22Rv1 (cell line): ENCODE measurements at regions not wholly inside any gene's neighbourhood (a gene's known extent, or its start where the extent isn't known, plus 50 kb on each side); places are given as distances from the start of the nearest gene placed in this dataset.

Source experiments
- H3K27ac ChIP-seq: fragments of 450-650 bp; 2 replicates; pipeline ENCODE4 v1.5.1; 2017
- ZFX ChIP-seq: fragments of 450-650 bp; IDR thresholded peaks from 2 replicates; pipeline ENCODE4 v1.6.1; 2017; ENCODE audit warnings: antibody characterized with exemption, borderline replicate concordance
- TF ChIP-seq, protein P1 (sequence below): fragments of 450-650 bp; IDR thresholded peaks from 2 replicates; pipeline ENCODE4 v1.5.1; 2017; ENCODE audit warnings: mild to moderate bottlenecking

GRCh38 chr3:110710156-110710555, 361.5 kb upstream of the NECTIN3 start:
- H3K27ac ChIP-seq: no peak overlapping the region
- no peak for TF ChIP-seq ZFX
- TF ChIP-seq, protein P1, sequence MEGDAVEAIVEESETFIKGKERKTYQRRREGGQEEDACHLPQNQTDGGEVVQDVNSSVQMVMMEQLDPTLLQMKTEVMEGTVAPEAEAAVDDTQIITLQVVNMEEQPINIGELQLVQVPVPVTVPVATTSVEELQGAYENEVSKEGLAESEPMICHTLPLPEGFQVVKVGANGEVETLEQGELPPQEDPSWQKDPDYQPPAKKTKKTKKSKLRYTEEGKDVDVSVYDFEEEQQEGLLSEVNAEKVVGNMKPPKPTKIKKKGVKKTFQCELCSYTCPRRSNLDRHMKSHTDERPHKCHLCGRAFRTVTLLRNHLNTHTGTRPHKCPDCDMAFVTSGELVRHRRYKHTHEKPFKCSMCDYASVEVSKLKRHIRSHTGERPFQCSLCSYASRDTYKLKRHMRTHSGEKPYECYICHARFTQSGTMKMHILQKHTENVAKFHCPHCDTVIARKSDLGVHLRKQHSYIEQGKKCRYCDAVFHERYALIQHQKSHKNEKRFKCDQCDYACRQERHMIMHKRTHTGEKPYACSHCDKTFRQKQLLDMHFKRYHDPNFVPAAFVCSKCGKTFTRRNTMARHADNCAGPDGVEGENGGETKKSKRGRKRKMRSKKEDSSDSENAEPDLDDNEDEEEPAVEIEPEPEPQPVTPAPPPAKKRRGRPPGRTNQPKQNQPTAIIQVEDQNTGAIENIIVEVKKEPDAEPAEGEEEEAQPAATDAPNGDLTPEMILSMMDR: no peak

DNA sequence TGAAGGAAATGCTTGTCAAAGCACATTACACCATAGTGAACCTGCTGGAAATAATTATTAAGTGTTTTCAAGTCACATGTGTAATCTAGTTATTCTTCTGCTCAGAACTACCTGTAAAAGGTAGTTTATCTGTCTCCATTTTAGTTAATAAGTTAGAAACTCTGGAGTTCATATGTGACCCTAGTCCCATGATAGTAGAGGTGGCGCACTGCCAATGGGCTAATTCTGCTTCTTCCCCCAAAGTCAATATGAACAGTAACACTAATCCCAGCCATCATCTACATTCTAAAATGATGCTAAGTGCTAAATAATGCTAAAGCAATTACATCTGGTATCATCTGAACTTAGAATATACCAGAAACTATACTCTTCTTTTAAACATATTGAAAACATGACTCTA, 361.0 kb upstream of the NECTIN3 start:
- no peak overlapping the region for H3K27ac ChIP-seq
- TF ChIP-seq, protein P1: no peak
- TF ChIP-seq ZFX: no peak

GRCh38 chr3:110711130-110711832, 360.3 kb upstream of the NECTIN3 start:
- no peak overlapping the region for H3K27ac ChIP-seq
- TF ChIP-seq ZFX: no peak
- TF ChIP-seq, protein P1: no peak

- no peak overlapping the region for H3K27ac ChIP-seq
- no peak for TF ChIP-seq ZFX
- TF ChIP-seq, protein P1: no peak
Observed at GRCh38 chr3:110711851-110712516, 359.6 kb upstream of the NECTIN3 start.

GRCh38 chr3:110727056-110727455, 344.6 kb upstream of the NECTIN3 start:
- TF ChIP-seq, protein P1: no peak
- TF ChIP-seq ZFX: no peak
- H3K27ac ChIP-seq: no peak overlapping the region

DNA sequence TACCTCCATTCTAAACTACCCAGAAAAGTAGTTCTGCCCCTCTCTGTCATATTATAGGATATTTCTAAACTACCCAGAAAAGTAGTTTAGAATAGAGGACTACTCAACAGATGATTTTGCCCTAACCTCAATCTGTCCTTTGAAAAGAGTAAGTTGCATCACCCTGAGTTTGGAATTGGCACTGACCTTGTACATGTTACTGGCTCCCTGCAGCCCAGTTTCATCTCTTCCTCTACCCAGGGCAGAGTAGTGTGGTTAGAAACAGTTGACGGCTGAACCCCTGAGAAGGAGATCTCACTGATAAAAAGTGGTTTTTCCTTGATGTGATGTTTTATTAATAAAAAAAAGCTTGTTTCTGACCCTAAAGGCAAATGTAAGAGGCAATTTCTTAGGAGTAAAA, 340.5 kb upstream of the NECTIN3 start:
- no peak overlapping the region for H3K27ac ChIP-seq
- TF ChIP-seq, protein P1: no peak

DNA sequence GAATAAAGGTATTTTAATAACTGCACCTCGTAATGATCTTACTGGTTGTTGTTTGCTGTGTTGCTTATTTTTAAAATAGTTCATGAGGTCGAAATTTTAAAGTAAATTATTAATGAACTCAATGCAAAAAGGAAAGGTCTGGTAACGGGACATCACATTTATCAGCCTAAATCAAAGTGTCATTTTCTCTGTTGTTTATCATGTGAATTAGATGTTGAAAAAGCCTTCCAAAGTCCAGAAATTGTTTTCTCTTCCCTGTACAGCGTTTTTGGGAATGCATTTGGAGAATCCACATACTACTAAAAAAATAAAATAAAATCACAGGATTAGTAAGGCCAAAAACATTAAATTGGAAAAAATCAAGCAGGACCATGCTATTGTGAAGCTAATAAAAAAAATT, 339.2 kb upstream of the NECTIN3 start:
- TF ChIP-seq, protein P1: no peak
- TF ChIP-seq ZFX: no peak
- no peak overlapping the region for H3K27ac ChIP-seq
